Loucy (cell line): ENCODE measurements at regions not wholly inside any gene's neighbourhood (a gene's known extent, or its start where the extent isn't known, plus 50 kb on each side); places are given as distances from the start of the nearest gene placed in this dataset.

Experiments used
- H2AFZ ChIP-seq: fragments of 200-600 bp; sonication (generic); 2 replicates; pipeline ENCODE4 v1.6.0; 2016; ENCODE audit warnings: antibody characterized with exemption, mild to moderate bottlenecking, low read length, moderate library complexity
- H3F3A ChIP-seq: fragments of 200-600 bp; 2 replicates; pipeline ENCODE4 v1.6.0; 2016; ENCODE audit warnings: antibody characterized with exemption, low read depth, mild to moderate bottlenecking
- H3K27me3 ChIP-seq: fragments of 200-600 bp; sonication (generic); 2 replicates; pipeline ENCODE4 v1.6.1; 2014; ENCODE audit warnings: low read length, mild to moderate bottlenecking; ENCODE audit not compliant: insufficient read depth, poor library complexity, severe bottlenecking
- H3K36me3 ChIP-seq: fragments of 200-600 bp; sonication (generic); 2 replicates; pipeline ENCODE4 v1.6.1; 2016; ENCODE audit warnings: low read length; ENCODE audit not compliant: insufficient read depth
- H3K4me1 ChIP-seq: fragments of 200-600 bp; sonication (generic); 2 replicates; pipeline ENCODE4 v1.5.1; 2014; ENCODE audit warnings: low read length, mild to moderate bottlenecking; ENCODE audit not compliant: insufficient read depth, poor library complexity, severe bottlenecking
- H3K4me2 ChIP-seq: fragments of 200-600 bp; sonication (generic); 2 replicates; pipeline ENCODE4 v1.6.0; 2014; ENCODE audit warnings: antibody characterized with exemption, low read length, low read depth, mild to moderate bottlenecking; ENCODE audit not compliant: poor library complexity, severe bottlenecking
- H3K4me3 ChIP-seq: fragments of 200-600 bp; sonication (generic); 2 replicates; pipeline ENCODE4 v1.5.1; 2014; ENCODE audit warnings: low read length, mild to moderate bottlenecking, mixed read lengths; ENCODE audit not compliant: poor library complexity, severe bottlenecking
- H3K79me2 ChIP-seq: fragments of 200-600 bp; sonication (generic); 2 replicates; pipeline ENCODE4 v1.6.1; 2014; ENCODE audit warnings: low read length; ENCODE audit not compliant: insufficient read depth
- H3K9ac ChIP-seq: fragments of 200-600 bp; sonication (generic); 2 replicates; pipeline ENCODE4 v1.6.0; 2014; ENCODE audit warnings: mild to moderate bottlenecking, low read depth, low read length, moderate library complexity; ENCODE audit not compliant: poor library complexity, severe bottlenecking
- H3K9me2 ChIP-seq: fragments of 200-600 bp; sonication (generic); replicated peaks from 2 replicates; pipeline ENCODE4 v1.6.1; 2016; ENCODE audit warnings: low read depth, low read length, mixed read lengths
- H3K9me3 ChIP-seq: fragments of 200-600 bp; sonication (generic); 2 replicates; pipeline ENCODE4 v1.6.1; 2014; ENCODE audit warnings: mild to moderate bottlenecking, antibody characterized with exemption, low read length, low read depth; ENCODE audit not compliant: insufficient read depth
- H4K20me1 ChIP-seq: fragments of 200-600 bp; sonication (generic); 2 replicates; pipeline ENCODE4 v1.6.0; 2014; ENCODE audit warnings: antibody characterized with exemption, low read length, mild to moderate bottlenecking; ENCODE audit not compliant: insufficient read depth, poor library complexity, severe bottlenecking
- EZH2phosphoT487 ChIP-seq: fragments of 200-600 bp; IDR thresholded peaks from 2 replicates; pipeline ENCODE4 v1.6.1; 2018; ENCODE audit warnings: antibody characterized with exemption, mild to moderate bottlenecking, moderate library complexity, borderline replicate concordance
- TF ChIP-seq, protein P1 (sequence below): fragments of 200-600 bp; sonication (generic); conservative IDR thresholded peaks from 2 replicates; pipeline ENCODE4 v1.5.1; 2014; ENCODE audit warnings: mild to moderate bottlenecking, antibody characterized with exemption, low read length

DNA sequence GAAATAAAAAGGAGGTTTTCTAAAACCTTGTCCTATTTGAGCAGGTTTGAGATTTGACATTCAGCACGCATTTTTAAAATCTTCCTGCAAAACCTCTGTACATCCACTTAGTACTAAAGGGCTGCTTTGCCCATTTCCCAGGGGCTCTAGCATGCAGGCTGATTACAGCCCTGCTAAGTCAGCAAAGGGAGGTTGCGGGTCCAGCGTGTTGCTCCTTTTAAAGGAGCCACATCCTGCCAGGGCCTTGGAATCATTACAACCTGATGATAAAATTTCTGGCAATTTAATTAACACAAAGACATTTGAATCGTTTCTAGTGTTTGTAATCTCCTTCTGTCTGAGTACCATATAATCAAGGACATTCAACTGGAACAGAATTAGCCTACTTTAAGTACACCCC is 455.1 kb upstream of the CITED2 start:
- Histone ChIP-seq H3K4me2 (no peak overlapping the region), H3F3A (no peaks in the 10 kb centered on the region), H4K20me1 (no peaks in the 10 kb centered on the region), H3K27me3 (no peaks in the 10 kb centered on the region), H3K4me1 (no peaks in the 10 kb centered on the region), H3K9ac (no peak overlapping the region), H3K9me3 (no peaks in the 10 kb centered on the region), H3K4me3 (no peak overlapping the region), H3K79me2 (no peaks in the 10 kb centered on the region), H3K9me2 (no peaks in the 10 kb centered on the region), H3K36me3 (no peaks in the 10 kb centered on the region), H2AFZ (no peak overlapping the region)
- TF ChIP-seq, protein P1, sequence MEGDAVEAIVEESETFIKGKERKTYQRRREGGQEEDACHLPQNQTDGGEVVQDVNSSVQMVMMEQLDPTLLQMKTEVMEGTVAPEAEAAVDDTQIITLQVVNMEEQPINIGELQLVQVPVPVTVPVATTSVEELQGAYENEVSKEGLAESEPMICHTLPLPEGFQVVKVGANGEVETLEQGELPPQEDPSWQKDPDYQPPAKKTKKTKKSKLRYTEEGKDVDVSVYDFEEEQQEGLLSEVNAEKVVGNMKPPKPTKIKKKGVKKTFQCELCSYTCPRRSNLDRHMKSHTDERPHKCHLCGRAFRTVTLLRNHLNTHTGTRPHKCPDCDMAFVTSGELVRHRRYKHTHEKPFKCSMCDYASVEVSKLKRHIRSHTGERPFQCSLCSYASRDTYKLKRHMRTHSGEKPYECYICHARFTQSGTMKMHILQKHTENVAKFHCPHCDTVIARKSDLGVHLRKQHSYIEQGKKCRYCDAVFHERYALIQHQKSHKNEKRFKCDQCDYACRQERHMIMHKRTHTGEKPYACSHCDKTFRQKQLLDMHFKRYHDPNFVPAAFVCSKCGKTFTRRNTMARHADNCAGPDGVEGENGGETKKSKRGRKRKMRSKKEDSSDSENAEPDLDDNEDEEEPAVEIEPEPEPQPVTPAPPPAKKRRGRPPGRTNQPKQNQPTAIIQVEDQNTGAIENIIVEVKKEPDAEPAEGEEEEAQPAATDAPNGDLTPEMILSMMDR = no peak
- no peak for TF ChIP-seq EZH2phosphoT487

DNA sequence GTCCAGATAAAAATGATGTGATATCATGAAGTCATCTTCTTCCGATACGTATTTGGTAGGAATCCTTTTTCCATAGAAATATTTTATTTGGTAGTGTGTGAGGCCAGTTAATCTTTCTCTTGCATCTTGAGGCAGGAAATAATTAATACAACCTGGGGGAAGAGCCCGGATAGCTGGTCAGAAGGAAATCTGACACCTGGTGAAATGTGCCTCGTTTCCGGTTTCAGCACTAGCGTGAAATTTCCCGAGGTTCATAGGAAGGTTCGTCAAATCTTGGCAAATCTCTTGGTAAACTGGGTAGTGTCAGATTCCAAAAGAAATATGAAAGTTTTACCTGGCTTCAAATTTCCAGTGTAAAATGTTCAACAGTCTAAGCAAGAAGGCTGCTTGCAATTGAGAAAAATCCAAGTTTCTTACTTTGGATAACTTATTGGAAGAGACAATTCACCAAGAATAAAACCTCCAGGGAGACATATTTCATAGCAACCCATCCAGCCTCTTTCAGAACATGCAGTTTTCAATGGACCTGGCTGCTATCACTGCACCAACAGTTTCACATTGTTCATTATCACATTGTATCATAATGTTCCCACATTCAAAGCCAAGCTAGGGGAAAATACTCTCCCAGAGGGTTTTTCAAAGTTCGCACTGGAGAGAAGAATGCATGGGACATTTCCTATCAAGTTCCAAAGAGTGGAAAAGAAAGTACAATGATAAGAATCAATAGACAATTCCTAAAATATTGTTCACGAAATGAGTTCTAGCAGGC is 454.5 kb upstream of the CITED2 start:
- Histone ChIP-seq H3F3A (no peaks in the 10 kb centered on the region), H3K9me2 (no peaks in the 10 kb centered on the region), H3K4me1 (no peaks in the 10 kb centered on the region), H3K36me3 (no peaks in the 10 kb centered on the region), H3K9me3 (no peaks in the 10 kb centered on the region), H3K4me2 (no peak overlapping the region), H3K79me2 (no peaks in the 10 kb centered on the region), H3K9ac (no peak overlapping the region), H2AFZ (no peak overlapping the region), H3K4me3 (no peak overlapping the region), H3K27me3 (no peaks in the 10 kb centered on the region), H4K20me1 (no peaks in the 10 kb centered on the region)
- TF ChIP-seq EZH2phosphoT487 = no peak
- TF ChIP-seq, protein P1 = no peak

DNA sequence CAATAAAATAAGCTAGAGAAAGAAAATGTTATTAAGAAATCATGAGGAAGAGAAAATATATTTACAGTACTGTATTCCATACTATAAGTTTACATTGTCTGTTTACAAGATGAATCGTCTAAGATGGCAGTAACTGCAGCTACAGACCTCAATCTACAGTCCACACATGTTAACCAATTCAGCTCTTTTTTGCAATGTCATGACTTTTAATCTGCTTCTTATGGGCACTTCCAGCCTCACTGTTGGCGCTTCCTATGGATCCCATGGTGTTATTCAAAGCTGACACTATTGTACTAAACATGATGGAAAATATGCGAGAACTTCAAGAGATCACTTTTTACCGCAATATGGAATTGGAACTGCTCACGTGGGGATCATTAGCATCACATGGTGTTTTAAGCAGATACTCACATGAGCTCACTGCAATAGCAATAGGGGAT is 451.5 kb upstream of the CITED2 start:
- no peak for TF ChIP-seq EZH2phosphoT487
- TF ChIP-seq, protein P1 = no peak
- Histone ChIP-seq H2AFZ (no peak overlapping the region), H3K4me3 (no peak overlapping the region), H3K4me1 (no peaks in the 10 kb centered on the region), H3K27me3 (no peaks in the 10 kb centered on the region), H3F3A (no peaks in the 10 kb centered on the region), H3K79me2 (no peaks in the 10 kb centered on the region), H3K36me3 (no peaks in the 10 kb centered on the region), H3K9ac (no peak overlapping the region), H3K9me2 (no peaks in the 10 kb centered on the region), H3K9me3 (no peaks in the 10 kb centered on the region), H4K20me1 (no peaks in the 10 kb centered on the region), H3K4me2 (no peak overlapping the region)
